Osteoblast (primary cell): ENCODE measurements at regions not wholly inside any gene's neighbourhood (a gene's known extent, or its start where the extent isn't known, plus 50 kb on each side); places are given as distances from the start of the nearest gene placed in this dataset.

Experiments used
- DNase-seq: peaks from one replicate; pipeline ENCODE4 v3.0.0; 2011; ENCODE audit warnings: low spot score, mixed read lengths; ENCODE audit not compliant: insufficient read length; ENCODE audit errors: missing footprints
- H2AFZ ChIP-seq: 2 replicates; pipeline ENCODE4 v1.6.0; 2011; ENCODE audit warnings: mild to moderate bottlenecking, low read length
- H3K27ac ChIP-seq: 2 replicates; pipeline ENCODE4 v1.5.1; 2011; ENCODE audit warnings: mild to moderate bottlenecking, low read depth, low read length, moderate library complexity
- H3K27me3 ChIP-seq: 2 replicates; pipeline ENCODE4 v1.6.0; 2012; ENCODE audit warnings: mild to moderate bottlenecking, control low read depth, inconsistent platforms, low read length, moderate library complexity; ENCODE audit not compliant: insufficient read depth
- H3K36me3 ChIP-seq: 2 replicates; pipeline ENCODE4 v1.5.1; 2011; ENCODE audit warnings: mild to moderate bottlenecking, low read length, control low read depth, moderate library complexity; ENCODE audit not compliant: insufficient read depth
- H3K4me1 ChIP-seq: 2 replicates; pipeline ENCODE4 v1.5.1; 2011; ENCODE audit warnings: mild to moderate bottlenecking, low read length, control low read depth, moderate library complexity; ENCODE audit not compliant: insufficient read depth
- H3K4me2 ChIP-seq: 2 replicates; pipeline ENCODE4 v1.6.0; 2011; ENCODE audit warnings: mild to moderate bottlenecking, low read length; ENCODE audit not compliant: insufficient read depth
- H3K4me3 ChIP-seq: fragments of 200-600 bp; sonication (generic); 3 replicates; pipeline ENCODE4 v1.5.1; 2012; ENCODE audit warnings: mild to moderate bottlenecking, low read length, inconsistent platforms; ENCODE audit not compliant: insufficient read depth
- H3K79me2 ChIP-seq: 2 replicates; pipeline ENCODE4 v1.6.0; 2012; ENCODE audit warnings: mild to moderate bottlenecking, low read length, control low read depth, inconsistent platforms; ENCODE audit not compliant: insufficient read depth
- H3K9me3 ChIP-seq: 2 replicates; pipeline ENCODE4 v1.5.1; 2011; ENCODE audit warnings: low read depth, low read length, control low read depth
- H4K20me1 ChIP-seq: 2 replicates; pipeline ENCODE4 v1.6.0; 2012; ENCODE audit warnings: mild to moderate bottlenecking, low read length, control low read depth; ENCODE audit not compliant: insufficient read depth
- CTCF ChIP-seq: IDR thresholded peaks from 2 replicates; pipeline ENCODE4 v1.5.1; 2011; ENCODE audit warnings: mild to moderate bottlenecking, low read depth, low read length, moderate library complexity; ENCODE audit errors: extremely low read depth

GRCh38 chr4:175070444-175070843 is 152.3 kb downstream of the ADAM29 start:
- Histone ChIP-seq H4K20me1 (no peaks in the 10 kb centered on the region), H2AFZ (no peak overlapping the region), H3K27ac (no peak overlapping the region), H3K4me2 (no peak overlapping the region), H3K4me3 (no peak overlapping the region), H3K36me3 (no peaks in the 10 kb centered on the region), H3K79me2 (no peaks in the 10 kb centered on the region), H3K27me3 (no peaks in the 10 kb centered on the region), H3K4me1 (no peaks in the 10 kb centered on the region), H3K9me3 (no peaks in the 10 kb centered on the region)
- TF ChIP-seq CTCF, result no peak
- DNase-seq, result no peak

- no peak overlapping the region for H3K4me2 ChIP-seq
- no peaks in the 10 kb centered on the region for H3K79me2 ChIP-seq
- H3K27ac ChIP-seq, result no peak overlapping the region
- H3K9me3 ChIP-seq, result no peaks in the 10 kb centered on the region
- no peaks in the 10 kb centered on the region for H4K20me1 ChIP-seq
- no peaks in the 10 kb centered on the region for H3K27me3 ChIP-seq
- no peak for DNase-seq
- H3K36me3 ChIP-seq, result no peaks in the 10 kb centered on the region
- no peak overlapping the region for H3K4me3 ChIP-seq
- no peak overlapping the region for H2AFZ ChIP-seq
- no peaks in the 10 kb centered on the region for H3K4me1 ChIP-seq
- no peak for TF ChIP-seq CTCF
Measured at GRCh38 chr4:175071123-175071522, 153.0 kb downstream of the ADAM29 start.

DNA sequence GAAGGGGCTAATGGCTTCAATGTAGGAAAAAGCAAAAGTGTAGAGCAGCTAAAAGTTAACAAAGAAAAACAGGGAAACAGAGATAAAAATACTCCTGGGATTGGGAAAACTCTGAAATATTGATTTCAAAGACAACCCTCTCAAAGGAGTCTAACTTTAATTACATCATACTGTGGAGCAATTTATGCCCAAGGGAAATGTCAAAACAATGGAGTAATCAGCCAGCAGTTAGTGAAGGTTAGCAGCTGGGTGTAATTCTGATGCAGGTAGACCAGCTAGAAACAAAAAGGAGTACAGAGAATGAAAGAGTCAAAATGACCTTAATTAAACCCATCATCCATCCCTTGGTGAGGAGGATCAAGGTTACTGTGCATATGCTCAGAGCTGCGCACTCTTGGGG is 169.0 kb downstream of the ADAM29 start:
- no peak for DNase-seq
- Histone ChIP-seq H3K36me3 (no peaks in the 10 kb centered on the region), H2AFZ (no peak overlapping the region), H3K4me1 (no peaks in the 10 kb centered on the region), H4K20me1 (no peaks in the 10 kb centered on the region), H3K27ac (no peak overlapping the region), H3K79me2 (no peaks in the 10 kb centered on the region), H3K4me3 (no peak overlapping the region), H3K27me3 (no peaks in the 10 kb centered on the region), H3K9me3 (no peaks in the 10 kb centered on the region), H3K4me2 (no peak overlapping the region)
- TF ChIP-seq CTCF, result no peak

- no peak for TF ChIP-seq CTCF
- Histone ChIP-seq H3K27ac (no peak overlapping the region), H3K9me3 (no peaks in the 10 kb centered on the region), H3K27me3 (no peaks in the 10 kb centered on the region), H2AFZ (no peak overlapping the region), H4K20me1 (no peaks in the 10 kb centered on the region), H3K4me3 (no peak overlapping the region), H3K79me2 (no peaks in the 10 kb centered on the region), H3K4me2 (no peak overlapping the region), H3K4me1 (no peaks in the 10 kb centered on the region), H3K36me3 (no peaks in the 10 kb centered on the region)
- no peak for DNase-seq
Measured at GRCh38 chr4:175090116-175090515, 172.0 kb downstream of the ADAM29 start.
